Endodermal cell (in vitro differentiated cells): ENCODE measurements at regions not wholly inside any gene's neighbourhood (a gene's known extent, or its start where the extent isn't known, plus 50 kb on each side); places are given as distances from the start of the nearest gene placed in this dataset.

ENCODE experiments used
- DNase-seq: peaks from one replicate; pipeline ENCODE4 v3.0.0-alpha.2; 2017
- H3K27ac ChIP-seq: 2 replicates; pipeline ENCODE4 v1.5.1; 2013; ENCODE audit warnings: mild to moderate bottlenecking, low read depth, low read length, moderate library complexity
- H3K27me3 ChIP-seq: 2 replicates; pipeline ENCODE4 v1.6.1; 2013; ENCODE audit warnings: mild to moderate bottlenecking, low read length, moderate library complexity; ENCODE audit not compliant: insufficient read depth, control insufficient read depth, poor library complexity, severe bottlenecking
- H3K36me3 ChIP-seq: 2 replicates; pipeline ENCODE4 v1.7.0; 2013; ENCODE audit warnings: mild to moderate bottlenecking, low read length, moderate library complexity; ENCODE audit not compliant: control insufficient read depth, insufficient read depth
- H3K4me1 ChIP-seq: one replicate; pipeline ENCODE4 v1.7.0; 2013; ENCODE audit warnings: low read length; ENCODE audit not compliant: control insufficient read depth, insufficient read depth
- H3K4me3 ChIP-seq: 2 replicates; pipeline ENCODE4 v1.5.1; 2013; ENCODE audit warnings: mild to moderate bottlenecking, low read length, moderate library complexity
- H3K9ac ChIP-seq: 2 replicates; pipeline ENCODE4 v1.6.1; 2013; ENCODE audit warnings: mild to moderate bottlenecking, low read length, moderate library complexity; ENCODE audit not compliant: poor library complexity, severe bottlenecking; ENCODE audit errors: extremely low read depth
- H3K9me3 ChIP-seq: 2 replicates; pipeline ENCODE4 v1.6.1; 2013; ENCODE audit warnings: mild to moderate bottlenecking, low read length, moderate library complexity; ENCODE audit not compliant: control insufficient read depth
- H3K27ac Mint-ChIP-seq: 2 replicates; pipeline ENCODE4 v1.8.0; 2020; ENCODE audit warnings: mixed read lengths
- H3K27me3 Mint-ChIP-seq: 2 replicates; pipeline ENCODE4 v1.8.0; 2021; ENCODE audit warnings: mild to moderate bottlenecking, mixed read lengths; ENCODE audit not compliant: insufficient read depth
- H3K36me3 Mint-ChIP-seq: 2 replicates; pipeline ENCODE4 v1.8.0; 2020; ENCODE audit warnings: low read depth, mixed read lengths
- H3K4me1 Mint-ChIP-seq: 2 replicates; pipeline ENCODE4 v1.8.0; 2020; ENCODE audit warnings: mixed read lengths
- H3K4me3 Mint-ChIP-seq: 2 replicates; pipeline ENCODE4 v1.8.0; 2020; ENCODE audit warnings: mild to moderate bottlenecking, moderate library complexity, mixed read lengths
- H3K9me3 Mint-ChIP-seq: 2 replicates; pipeline ENCODE4 v1.8.0; 2020; ENCODE audit warnings: mild to moderate bottlenecking, mixed read lengths
- WGBS, 2 experiments: methylation state at CpG; one replicate each; pipeline versions ENCODE4 v1.1.5 to v1.1.7; 2013; ENCODE audit warnings: missing lambda C conversion rate in 2 of 2, mixed read lengths in 1 of 2; ENCODE audit not compliant: insufficient coverage in 1 of 2, insufficient read length in 1 of 2; 5-methylcytosine and 5-hydroxymethylcytosine counted together
- TF ChIP-seq, protein P1 (sequence below): fragments of 200-600 bp; sonication (generic); conservative IDR thresholded peaks from 2 replicates; pipeline ENCODE4 v1.5.0; 2021; ENCODE audit warnings: antibody characterized with exemption, mild to moderate bottlenecking

DNA sequence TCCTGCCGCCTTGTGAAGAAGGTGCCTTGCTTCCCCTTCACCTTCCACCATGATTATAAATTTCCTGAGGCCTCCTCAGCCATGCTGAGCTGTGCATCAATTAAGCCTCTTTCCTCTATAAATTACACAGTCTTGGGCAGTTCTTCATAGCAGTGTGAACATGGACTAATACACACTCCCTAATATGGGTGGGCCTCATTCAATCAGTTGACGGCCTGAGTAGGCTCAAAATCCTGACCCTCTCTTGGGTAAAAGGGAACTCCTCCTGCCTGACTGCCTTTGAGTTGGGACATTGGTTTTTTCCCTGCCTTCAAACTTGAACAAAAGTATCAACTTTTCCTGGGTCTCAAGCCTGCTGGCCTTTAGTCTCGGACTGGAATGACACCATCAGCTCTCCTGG is 96.6 kb upstream of the PROKR2 start:
- Histone ChIP-seq H3K4me1 (no peaks in the 10 kb centered on the region), H3K27ac (no peak overlapping the region), H3K27me3 (peaks cover 14% of the 10 kb centered on the region), H3K9ac (no peak overlapping the region), H3K4me3 (no peak overlapping the region), H3K9me3 (no peaks in the 10 kb centered on the region), H3K36me3 (no peaks in the 10 kb centered on the region)
- DNase-seq: no peak
- Mint-ChIP-seq H3K4me3 (no peak overlapping the region), H3K4me1 (no peaks in the 10 kb centered on the region), H3K36me3 (no peaks in the 10 kb centered on the region), H3K27me3 (peaks cover 25% of the 10 kb centered on the region), H3K27ac (no peak overlapping the region), H3K9me3 (no peaks in the 10 kb centered on the region)
- 84 to 90% methylated on average over 2 to 3 of the region's 3 CpGs for WGBS, 2 experiments
- TF ChIP-seq, protein P1, sequence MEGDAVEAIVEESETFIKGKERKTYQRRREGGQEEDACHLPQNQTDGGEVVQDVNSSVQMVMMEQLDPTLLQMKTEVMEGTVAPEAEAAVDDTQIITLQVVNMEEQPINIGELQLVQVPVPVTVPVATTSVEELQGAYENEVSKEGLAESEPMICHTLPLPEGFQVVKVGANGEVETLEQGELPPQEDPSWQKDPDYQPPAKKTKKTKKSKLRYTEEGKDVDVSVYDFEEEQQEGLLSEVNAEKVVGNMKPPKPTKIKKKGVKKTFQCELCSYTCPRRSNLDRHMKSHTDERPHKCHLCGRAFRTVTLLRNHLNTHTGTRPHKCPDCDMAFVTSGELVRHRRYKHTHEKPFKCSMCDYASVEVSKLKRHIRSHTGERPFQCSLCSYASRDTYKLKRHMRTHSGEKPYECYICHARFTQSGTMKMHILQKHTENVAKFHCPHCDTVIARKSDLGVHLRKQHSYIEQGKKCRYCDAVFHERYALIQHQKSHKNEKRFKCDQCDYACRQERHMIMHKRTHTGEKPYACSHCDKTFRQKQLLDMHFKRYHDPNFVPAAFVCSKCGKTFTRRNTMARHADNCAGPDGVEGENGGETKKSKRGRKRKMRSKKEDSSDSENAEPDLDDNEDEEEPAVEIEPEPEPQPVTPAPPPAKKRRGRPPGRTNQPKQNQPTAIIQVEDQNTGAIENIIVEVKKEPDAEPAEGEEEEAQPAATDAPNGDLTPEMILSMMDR: no peak

DNA sequence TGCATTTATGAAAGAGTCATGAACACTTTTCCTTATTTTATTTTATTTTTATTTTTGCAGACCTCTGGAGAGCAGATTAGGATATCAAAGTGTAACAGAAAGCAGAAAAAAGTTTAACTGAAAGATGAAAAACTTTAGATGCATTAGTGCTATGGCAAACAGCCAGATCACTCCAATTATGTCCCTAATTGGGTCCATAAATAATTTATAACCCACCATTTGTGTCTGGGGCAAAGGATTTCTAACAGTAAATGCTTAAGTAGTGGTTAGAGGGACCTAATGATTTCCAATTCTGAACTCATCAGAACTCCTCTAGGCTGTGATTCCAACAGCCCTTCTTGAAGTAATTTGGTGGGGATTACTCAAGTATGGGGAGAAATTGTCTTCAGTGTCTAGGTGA is 93.7 kb upstream of the PROKR2 start:
- Histone ChIP-seq H3K27me3 (peaks cover 38% of the 10 kb centered on the region), H3K36me3 (no peaks in the 10 kb centered on the region), H3K9ac (no peak overlapping the region), H3K9me3 (no peaks in the 10 kb centered on the region), H3K4me3 (no peak overlapping the region), H3K27ac (no peak overlapping the region), H3K4me1 (no peaks in the 10 kb centered on the region)
- Mint-ChIP-seq H3K27ac (no peak overlapping the region), H3K36me3 (no peaks in the 10 kb centered on the region), H3K27me3 (peaks cover 26% of the 10 kb centered on the region), H3K4me3 (no peak overlapping the region), H3K4me1 (no peaks in the 10 kb centered on the region), H3K9me3 (no peaks in the 10 kb centered on the region)
- TF ChIP-seq, protein P1: no peak
- no peak for DNase-seq

DNA sequence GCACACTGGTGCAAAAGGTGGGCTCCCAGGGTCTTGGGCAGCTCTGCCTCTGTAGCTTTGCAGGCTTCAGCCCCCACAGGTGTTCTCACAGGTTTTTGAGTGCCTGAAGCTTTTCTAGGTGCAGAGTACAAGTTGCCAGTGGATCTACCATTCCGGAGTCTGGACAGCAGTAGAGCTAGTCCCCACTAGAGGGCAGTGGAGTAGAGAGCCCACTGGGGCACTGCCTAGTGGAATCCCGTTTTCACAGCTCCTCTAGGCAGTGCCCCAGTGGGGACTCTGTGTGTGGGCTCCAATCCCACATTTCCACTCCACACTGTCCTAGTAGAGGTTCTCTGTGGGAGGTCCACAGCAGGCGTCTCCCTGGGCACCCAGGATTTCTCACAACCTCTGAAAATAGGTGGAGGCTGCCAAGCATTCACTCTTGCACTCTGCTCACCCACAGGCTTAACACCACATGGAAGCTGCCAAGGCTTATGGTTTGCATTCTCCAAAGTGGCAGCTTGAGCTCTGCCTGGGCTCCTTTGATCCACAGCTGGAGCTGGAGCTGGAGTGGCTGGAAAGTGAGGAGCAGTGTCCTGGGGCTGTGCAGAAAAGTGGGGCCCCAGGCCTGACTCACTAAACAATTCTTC is 86.3 kb upstream of the PROKR2 start:
- H3K9me3 Mint-ChIP-seq: no peaks in the 10 kb centered on the region
- H3K27me3 ChIP-seq: peaks cover 29% of the 10 kb centered on the region
- peaks cover 2% of the 10 kb centered on the region for H3K4me1 Mint-ChIP-seq
- no peaks in the 10 kb centered on the region for H3K36me3 ChIP-seq
- no peak overlapping the region for H3K4me3 Mint-ChIP-seq
- peak; percentile 86 for DNase-seq
- no peaks in the 10 kb centered on the region for H3K36me3 Mint-ChIP-seq
- WGBS, 2 experiments: 28 to 30% methylated on average over 2 to 3 of the region's 3 CpGs
- no peak overlapping the region for H3K27ac ChIP-seq
- no peak overlapping the region for H3K4me3 ChIP-seq
- H3K9ac ChIP-seq: no peak overlapping the region
- no peaks in the 10 kb centered on the region for H3K9me3 ChIP-seq
- peaks cover 1% of the 10 kb centered on the region for H3K27me3 Mint-ChIP-seq
- H3K27ac Mint-ChIP-seq: no peak overlapping the region
- H3K4me1 ChIP-seq: no peaks in the 10 kb centered on the region
- TF ChIP-seq, protein P1: peak; percentile 79
